ENCODE measurements at regions not wholly inside any gene's neighbourhood (a gene's known extent, or its start where the extent isn't known, plus 50 kb on each side); places are given as distances from the start of the nearest gene placed in this dataset.

DNA sequence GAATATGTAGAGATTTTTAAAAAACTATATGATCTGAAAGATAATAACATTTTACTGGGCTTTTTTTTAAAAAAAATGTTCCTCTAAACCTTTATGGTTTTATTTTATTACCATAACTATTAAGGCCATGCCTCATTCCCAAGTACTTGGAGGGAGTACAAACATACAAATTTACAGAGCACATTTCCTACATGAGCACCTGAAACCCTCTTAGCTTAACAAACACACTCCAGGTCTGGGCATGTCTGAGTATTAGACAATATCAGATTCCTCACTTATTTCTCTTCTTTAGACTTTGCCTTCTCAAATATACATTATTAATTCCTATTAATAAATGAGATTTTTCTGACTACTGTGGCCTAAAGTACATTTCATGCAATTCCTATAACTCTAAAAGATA is 319.2 kb downstream of the SLCO4C1 start:
- Mint-ChIP-seq H3K27ac (no peak overlapping the region), H3K27me3 (peaks cover 3% of the 10 kb centered on the region), H3K9me3 (ENCODE audit: low read depth) (no peaks in the 10 kb centered on the region), H3K4me3 (no peak overlapping the region), H3K4me1 (no peaks in the 10 kb centered on the region), H3K36me3 (ENCODE audit: low read depth) (no peaks in the 10 kb centered on the region)
- CTCF ChIA-PET: no interaction called here
- DNase-seq (no peak), ATAC-seq (no peak)
- POLR2A ChIA-PET: no interaction called here
- intact Hi-C loops (cut with DNase I, micrococcal nuclease): loop anchor here in 1 of 2 experiments (10.0 kb wide), 2 partner anchors 248 to 1542 kb away; no protein-coding TSS in a partner anchor

DNA sequence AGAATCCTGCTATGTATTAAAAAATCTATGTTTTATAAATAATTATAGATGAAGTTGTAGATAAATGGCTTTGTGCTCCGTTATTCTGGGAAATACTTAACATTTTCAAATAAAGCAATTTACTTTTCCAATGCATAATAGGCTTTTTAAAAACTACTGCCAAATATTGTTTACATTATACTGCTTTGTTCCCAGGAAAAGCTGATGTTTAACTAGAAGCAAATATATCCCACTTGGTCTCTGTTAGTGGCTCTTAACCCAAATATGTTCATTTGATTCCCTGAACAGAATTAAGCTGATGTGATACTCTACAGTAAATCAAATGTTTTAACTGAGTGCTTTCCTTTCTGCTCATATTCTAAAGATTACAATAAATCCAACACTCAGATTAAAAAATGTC is 326.3 kb downstream of the SLCO4C1 start:
- no peak overlapping the region for H3K4me3 Mint-ChIP-seq
- intact Hi-C loops (cut with DNase I, micrococcal nuclease): loop anchor here in 1 of 2 experiments (10.0 kb wide), 2 partner anchors 255 to 1535 kb away; no protein-coding TSS in a partner anchor
- CTCF ChIA-PET: no interaction called here
- POLR2A ChIA-PET: no interaction called here
- no peak for ATAC-seq
- H3K27ac Mint-ChIP-seq: no peak overlapping the region
- DNase-seq: no peak
- no peaks in the 10 kb centered on the region for H3K4me1 Mint-ChIP-seq
- no peaks in the 10 kb centered on the region for H3K27me3 Mint-ChIP-seq
- H3K36me3 Mint-ChIP-seq (ENCODE audit: low read depth): no peaks in the 10 kb centered on the region
- H3K9me3 Mint-ChIP-seq (ENCODE audit: low read depth): no peaks in the 10 kb centered on the region

DNA sequence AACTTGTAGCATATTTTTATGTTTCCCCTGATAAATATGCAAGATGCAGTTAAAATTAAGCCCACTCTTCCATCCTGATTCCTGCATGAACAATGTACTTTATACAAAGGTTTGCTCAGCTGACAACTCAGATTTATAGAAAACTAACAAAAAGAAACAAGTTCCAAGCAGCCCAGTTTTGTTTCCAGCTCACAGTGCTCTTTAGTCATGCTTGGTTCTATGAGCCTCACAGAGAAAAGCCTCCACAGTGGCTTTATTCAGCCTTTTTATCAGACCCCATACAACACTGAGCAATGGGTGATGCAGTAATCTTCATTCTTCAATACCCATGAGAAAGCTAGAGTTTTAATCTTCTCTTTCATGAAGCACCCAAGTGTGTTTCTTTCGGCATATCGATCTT is 329.6 kb downstream of the SLCO4C1 start:
- DNase-seq (no peak), ATAC-seq (no peak)
- ChIA-PET CTCF (interaction anchor here (1.2 kb wide), 1 partner anchor 11 kb away, joined by 3 read pairs; no protein-coding TSS in a partner anchor), POLR2A (no interaction called here)
- Mint-ChIP-seq H3K4me1 (no peaks in the 10 kb centered on the region), H3K36me3 (ENCODE audit: low read depth) (no peaks in the 10 kb centered on the region), H3K27ac (no peak overlapping the region), H3K4me3 (no peak overlapping the region), H3K9me3 (ENCODE audit: low read depth) (no peaks in the 10 kb centered on the region), H3K27me3 (no peaks in the 10 kb centered on the region)
- intact Hi-C loops (cut with DNase I, micrococcal nuclease): no loop called here

DNA sequence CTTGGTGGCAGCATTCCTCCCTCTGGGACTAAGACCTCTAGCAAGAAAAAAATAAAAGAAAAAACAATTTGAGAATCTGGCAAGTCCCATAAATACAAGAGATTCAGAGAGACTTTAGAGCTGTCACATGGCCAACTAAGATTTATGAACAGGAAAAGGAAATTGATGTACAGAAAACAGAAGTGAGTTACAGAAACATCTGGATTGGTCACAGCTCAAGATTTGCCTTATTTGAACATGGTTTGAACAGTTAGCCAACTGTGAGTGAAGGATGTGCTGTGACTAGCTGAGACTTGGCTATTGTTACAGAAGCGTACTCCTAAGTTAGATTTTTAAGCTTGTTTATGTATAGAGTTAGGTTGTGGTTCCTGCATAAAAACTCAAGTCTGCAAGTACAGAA is 340.2 kb downstream of the SLCO4C1 start:
- no peaks in the 10 kb centered on the region for H3K4me1 Mint-ChIP-seq
- intact Hi-C loops (cut with DNase I, micrococcal nuclease): no loop called here
- no peaks in the 10 kb centered on the region for H3K9me3 Mint-ChIP-seq (ENCODE audit: low read depth)
- H3K27ac Mint-ChIP-seq: no peak overlapping the region
- POLR2A ChIA-PET: no interaction called here
- CTCF ChIA-PET: interaction anchor here (0.6 kb wide), 2 partner anchors 97 to 726 kb away, joined by 3 read pairs; no protein-coding TSS in a partner anchor
- no peaks in the 10 kb centered on the region for H3K27me3 Mint-ChIP-seq
- no peak for DNase-seq
- no peaks in the 10 kb centered on the region for H3K36me3 Mint-ChIP-seq (ENCODE audit: low read depth)
- no peak overlapping the region for H3K4me3 Mint-ChIP-seq
- no peak for ATAC-seq

DNA sequence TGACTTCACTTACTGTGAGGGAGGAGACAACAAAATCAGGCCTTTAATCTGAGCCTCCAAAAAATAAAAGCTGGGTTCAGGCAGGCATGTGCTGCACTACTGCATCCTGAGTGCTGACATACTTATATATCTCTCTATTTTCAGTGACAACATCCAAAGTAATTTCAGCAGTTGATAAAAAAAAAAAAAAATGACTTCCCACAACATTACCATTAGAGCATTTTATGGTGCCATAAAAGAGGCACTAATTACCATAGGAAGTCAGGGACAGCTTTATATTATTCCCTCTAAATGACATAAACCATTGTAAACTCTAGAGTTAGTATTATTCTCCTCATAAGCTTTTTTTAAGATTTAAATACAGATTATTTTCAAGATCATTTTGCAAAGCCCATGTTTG is 346.1 kb downstream of the SLCO4C1 start:
- ATAC-seq (no peak), DNase-seq (no peak)
- intact Hi-C loops (cut with DNase I, micrococcal nuclease): no loop called here
- CTCF ChIA-PET: interaction anchor here (0.9 to 1.4 kb wide), 2 partner anchors 8 to 24 kb away, joined by 5 to 6 read pairs; no protein-coding TSS in a partner anchor
- Mint-ChIP-seq H3K9me3 (ENCODE audit: low read depth) (no peaks in the 10 kb centered on the region), H3K4me1 (no peaks in the 10 kb centered on the region), H3K36me3 (ENCODE audit: low read depth) (no peaks in the 10 kb centered on the region), H3K27ac (no peak overlapping the region), H3K4me3 (no peak overlapping the region), H3K27me3 (no peaks in the 10 kb centered on the region)
- POLR2A ChIA-PET: no interaction called here

DNA sequence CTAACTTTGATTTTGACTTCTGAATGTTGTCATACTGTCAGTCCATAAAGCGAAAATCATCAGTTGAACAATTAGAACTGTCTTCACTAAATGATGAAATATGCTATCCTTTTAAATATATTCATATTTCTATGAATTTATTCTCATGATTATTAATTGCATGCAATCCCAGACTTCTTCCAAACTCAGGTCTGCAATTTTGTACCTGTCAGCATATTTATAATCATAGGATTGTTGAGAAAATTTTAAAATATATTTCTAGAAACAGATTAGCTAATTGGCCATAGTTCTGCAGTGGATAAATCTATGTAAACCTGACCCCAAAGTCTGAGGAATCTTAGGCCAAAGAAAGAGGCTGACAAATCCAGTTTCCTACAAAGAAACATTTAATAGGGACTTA is 347.5 kb downstream of the SLCO4C1 start:
- Mint-ChIP-seq H3K4me1 (no peaks in the 10 kb centered on the region), H3K9me3 (ENCODE audit: low read depth) (no peaks in the 10 kb centered on the region), H3K27me3 (no peaks in the 10 kb centered on the region), H3K27ac (no peak overlapping the region), H3K36me3 (ENCODE audit: low read depth) (no peaks in the 10 kb centered on the region), H3K4me3 (no peak overlapping the region)
- CTCF ChIA-PET: no interaction called here
- no peak for ATAC-seq
- DNase-seq: no peak
- POLR2A ChIA-PET: no interaction called here
- intact Hi-C loops (cut with DNase I, micrococcal nuclease): loop anchor here in 1 of 2 experiments (10.0 kb wide), 1 partner anchor 206 kb away; no protein-coding TSS in a partner anchor

DNA sequence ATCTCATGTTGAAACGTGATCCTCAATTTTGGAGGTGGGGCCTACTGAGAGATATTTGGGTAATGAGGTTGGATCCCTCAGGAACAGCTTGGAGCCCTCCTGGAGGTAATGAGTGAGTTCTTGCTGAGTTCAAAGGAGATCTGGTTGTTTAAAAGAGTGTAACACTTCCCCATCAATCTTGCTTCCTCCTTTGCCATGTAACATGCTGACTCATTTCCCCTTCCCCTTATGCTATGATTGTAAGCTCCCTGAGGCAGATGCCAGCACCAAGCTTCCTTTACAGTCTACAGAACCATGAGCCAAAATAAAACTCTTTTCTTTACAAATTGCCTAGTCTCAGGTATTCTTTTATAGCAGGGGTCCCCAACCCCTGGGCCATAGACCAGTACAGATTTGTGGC is 352.3 kb downstream of the SLCO4C1 start:
- no peaks in the 10 kb centered on the region for H3K36me3 Mint-ChIP-seq (ENCODE audit: low read depth)
- ChIA-PET POLR2A (no interaction called here), CTCF (no interaction called here)
- intact Hi-C loops (cut with DNase I, micrococcal nuclease): loop anchor here in 1 of 2 experiments (5.0 to 10.0 kb wide), 2 partner anchors 211 to 279 kb away; no protein-coding TSS in a partner anchor
- H3K4me1 Mint-ChIP-seq: no peaks in the 10 kb centered on the region
- no peak for DNase-seq
- H3K27me3 Mint-ChIP-seq: no peaks in the 10 kb centered on the region
- no peak overlapping the region for H3K27ac Mint-ChIP-seq
- no peak for ATAC-seq
- H3K4me3 Mint-ChIP-seq: no peak overlapping the region
- H3K9me3 Mint-ChIP-seq (ENCODE audit: low read depth): no peaks in the 10 kb centered on the region

DNA sequence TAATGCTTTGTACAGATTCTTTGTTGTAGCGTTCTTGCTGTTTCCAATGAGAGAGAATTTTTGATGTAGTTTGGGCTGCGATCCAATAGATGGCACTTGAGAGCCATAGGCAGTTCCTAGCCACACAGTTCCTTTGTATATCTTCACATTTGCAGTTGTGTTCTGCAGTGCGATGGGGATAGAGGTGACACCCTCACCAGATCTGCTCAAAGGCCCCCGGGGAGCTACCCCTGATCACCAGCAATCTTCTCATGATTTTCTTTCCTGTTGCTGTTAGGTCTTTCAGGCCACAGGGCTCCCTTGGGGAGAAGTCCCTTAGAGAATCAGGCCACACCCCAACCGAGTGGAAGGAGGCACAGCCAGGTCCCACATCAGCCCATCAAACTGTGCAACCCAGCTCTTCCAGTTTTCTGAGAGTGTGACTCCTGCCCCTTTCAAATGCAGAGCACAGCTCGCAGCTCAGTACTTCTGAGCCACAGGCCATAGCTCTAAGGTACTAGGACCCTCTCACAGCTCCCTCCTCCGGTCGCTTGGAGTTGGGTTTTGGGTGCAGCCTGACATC is 353.7 kb downstream of the SLCO4C1 start:
- intact Hi-C loops (cut with DNase I, micrococcal nuclease): loop anchor here (1.0 to 10.0 kb wide), 4 partner anchors 211 to 282 kb away; no protein-coding TSS in a partner anchor
- Mint-ChIP-seq H3K36me3 (ENCODE audit: low read depth) (no peaks in the 10 kb centered on the region), H3K27me3 (no peaks in the 10 kb centered on the region), H3K9me3 (ENCODE audit: low read depth) (no peaks in the 10 kb centered on the region), H3K4me3 (no peak overlapping the region), H3K4me1 (no peaks in the 10 kb centered on the region), H3K27ac (no peak overlapping the region)
- ATAC-seq: peak; percentile 53
- DNase-seq: peak; percentile 15
- ChIA-PET POLR2A (no interaction called here), CTCF (interaction anchor here (0.7 to 2.2 kb wide), 8 partner anchors 8 to 281 kb away, joined by 3 to 7 read pairs (median 4); no protein-coding TSS in a partner anchor)

DNA sequence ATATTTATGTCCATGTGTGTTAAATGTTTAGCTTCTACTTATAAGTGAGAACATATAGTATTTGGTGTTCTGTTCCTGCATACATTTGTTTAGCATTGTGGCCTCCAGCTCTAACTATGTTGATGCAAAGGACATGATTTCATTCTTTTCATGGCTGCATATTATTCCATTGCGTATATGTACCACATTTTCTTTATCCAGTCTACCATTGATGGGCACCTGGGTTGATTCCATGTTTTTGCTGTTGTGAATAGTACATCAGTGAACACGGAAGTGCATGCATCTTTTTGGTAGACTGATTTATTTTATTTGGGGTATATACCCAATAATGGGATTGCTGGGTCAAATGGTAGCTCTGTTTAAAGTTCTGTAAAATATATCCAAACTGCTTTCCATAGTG is 359.0 kb downstream of the SLCO4C1 start:
- no peaks in the 10 kb centered on the region for H3K4me1 Mint-ChIP-seq
- CTCF ChIA-PET: interaction anchor here (1.1 kb wide), 1 partner anchor 164 kb away, joined by 3 read pairs; no protein-coding TSS in a partner anchor
- H3K27ac Mint-ChIP-seq: no peak overlapping the region

DNA sequence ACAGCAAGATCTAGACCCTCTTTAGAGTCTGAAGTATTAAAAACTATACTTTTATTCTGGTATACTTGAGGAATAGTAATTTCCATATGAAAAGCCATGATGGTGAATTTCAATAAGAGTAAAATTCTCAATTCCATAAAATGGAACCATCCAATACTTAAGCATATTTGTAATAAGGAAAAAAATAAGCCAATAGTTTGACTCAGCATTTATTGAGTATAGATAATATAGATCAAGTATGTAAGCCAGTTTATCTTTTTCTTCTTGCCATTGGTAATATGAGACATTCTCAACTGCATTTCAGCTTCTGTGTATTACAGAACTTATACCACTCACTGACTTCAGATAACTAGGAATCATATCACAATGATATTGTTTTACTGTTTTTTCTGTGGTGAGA is 361.0 kb downstream of the SLCO4C1 start:
- H3K36me3 Mint-ChIP-seq (ENCODE audit: low read depth): no peaks in the 10 kb centered on the region
- no peaks in the 10 kb centered on the region for H3K27me3 Mint-ChIP-seq
- DNase-seq (no peak), ATAC-seq (no peak)
- intact Hi-C loops (cut with DNase I, micrococcal nuclease): no loop called here
- no peaks in the 10 kb centered on the region for H3K4me1 Mint-ChIP-seq
- ChIA-PET POLR2A (no interaction called here), CTCF (no interaction called here)
- H3K4me3 Mint-ChIP-seq: no peak overlapping the region
- no peak overlapping the region for H3K27ac Mint-ChIP-seq
- no peaks in the 10 kb centered on the region for H3K9me3 Mint-ChIP-seq (ENCODE audit: low read depth)

More for the DNA sequence above, 359.0 kb downstream of the SLCO4C1 start:
- H3K36me3 Mint-ChIP-seq (ENCODE audit: low read depth): no peaks in the 10 kb centered on the region
- no peaks in the 10 kb centered on the region for H3K27me3 Mint-ChIP-seq
- DNase-seq (no peak), ATAC-seq (no peak)
- no peak overlapping the region for H3K4me3 Mint-ChIP-seq
- no peaks in the 10 kb centered on the region for H3K9me3 Mint-ChIP-seq (ENCODE audit: low read depth)
- POLR2A ChIA-PET: no interaction called here
- intact Hi-C loops (cut with DNase I, micrococcal nuclease): no loop called here

DNA sequence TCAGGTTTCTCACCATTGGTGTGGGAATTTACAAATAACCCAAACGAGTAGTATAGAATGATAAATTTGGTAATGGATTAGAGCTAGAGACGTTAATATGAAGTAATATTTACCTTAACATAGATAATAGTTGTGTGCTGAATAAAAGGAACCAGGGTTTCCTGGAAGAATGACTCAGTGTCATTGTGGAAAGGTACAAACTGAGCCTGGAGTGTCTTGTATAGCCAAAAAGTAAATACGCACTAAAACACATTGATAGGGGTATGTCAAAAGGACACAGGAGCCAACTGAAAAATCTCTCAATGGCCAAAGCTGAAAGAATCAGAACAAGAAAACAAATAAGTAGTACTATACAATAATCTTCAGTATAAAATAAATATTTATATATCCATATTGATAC is 363.5 kb downstream of the SLCO4C1 start:
- ATAC-seq (no peak), DNase-seq (no peak)
- intact Hi-C loops (cut with DNase I, micrococcal nuclease): no loop called here
- Mint-ChIP-seq H3K36me3 (ENCODE audit: low read depth) (no peaks in the 10 kb centered on the region), H3K27ac (no peak overlapping the region), H3K9me3 (ENCODE audit: low read depth) (no peaks in the 10 kb centered on the region), H3K4me1 (no peaks in the 10 kb centered on the region), H3K27me3 (no peaks in the 10 kb centered on the region), H3K4me3 (no peak overlapping the region)
- ChIA-PET CTCF (no interaction called here), POLR2A (no interaction called here)

DNA sequence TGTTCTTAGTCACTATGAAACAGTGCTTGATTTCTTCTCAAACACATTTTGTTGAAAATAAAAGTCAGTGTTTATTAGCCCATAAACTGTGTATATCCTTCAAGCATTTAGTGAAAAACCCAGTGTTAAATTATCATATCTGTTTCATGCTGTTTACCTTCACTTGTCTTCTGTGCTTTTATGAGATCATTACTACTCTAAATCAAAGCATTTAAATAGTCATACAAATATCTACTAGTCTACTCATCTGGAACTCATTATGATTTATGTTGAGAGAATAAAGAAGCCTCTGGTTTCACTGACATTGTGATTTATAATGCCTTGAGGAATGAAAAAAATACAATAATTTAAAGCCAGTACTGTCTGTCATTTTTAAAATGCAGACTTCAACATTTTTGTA is 366.5 kb downstream of the SLCO4C1 start:
- no peak for ATAC-seq
- Mint-ChIP-seq H3K9me3 (ENCODE audit: low read depth) (no peaks in the 10 kb centered on the region), H3K4me3 (no peak overlapping the region), H3K36me3 (ENCODE audit: low read depth) (no peaks in the 10 kb centered on the region), H3K27ac (no peak overlapping the region), H3K27me3 (no peaks in the 10 kb centered on the region), H3K4me1 (no peaks in the 10 kb centered on the region)
- ChIA-PET POLR2A (no interaction called here), CTCF (interaction anchor here (1.6 kb wide), 1 partner anchor 12 kb away, joined by 4 read pairs; no protein-coding TSS in a partner anchor)
- DNase-seq: no peak
- intact Hi-C loops (cut with DNase I, micrococcal nuclease): no loop called here

Data from activated CD4-positive, alpha-beta T cell treated with anti-CD3 and anti-CD28 coated beads for 36 hours (primary cell).